RPMI7951 (cell line): ENCODE measurements at regions not wholly inside any gene's neighbourhood (a gene's known extent, or its start where the extent isn't known, plus 50 kb on each side); places are given as distances from the start of the nearest gene placed in this dataset.

Experiments used
- DNase-seq: peaks from one replicate; pipeline ENCODE4 v3.0.0-alpha.2; 2012; ENCODE audit warnings: low read depth

DNA sequence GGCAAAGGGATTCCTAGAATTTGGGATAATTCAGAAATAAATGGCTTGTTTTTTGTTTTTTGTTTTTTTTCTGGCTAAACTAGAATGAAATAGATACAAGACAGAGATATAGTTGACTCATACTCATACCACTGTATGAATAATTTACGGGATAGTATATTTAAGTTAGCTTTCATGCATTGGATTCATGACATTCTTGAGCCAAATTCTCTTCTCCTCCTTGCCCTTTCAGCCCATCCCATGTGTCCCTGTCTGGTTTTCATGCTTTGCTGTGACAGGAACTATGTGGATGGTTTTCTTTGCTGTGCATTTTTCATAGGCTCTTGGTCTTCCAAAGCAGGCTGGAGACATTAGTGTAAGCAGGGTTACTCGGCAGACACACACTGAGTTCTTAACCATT is 66.6 kb upstream of the UMPS start:
- DNase-seq: no peak

DNA sequence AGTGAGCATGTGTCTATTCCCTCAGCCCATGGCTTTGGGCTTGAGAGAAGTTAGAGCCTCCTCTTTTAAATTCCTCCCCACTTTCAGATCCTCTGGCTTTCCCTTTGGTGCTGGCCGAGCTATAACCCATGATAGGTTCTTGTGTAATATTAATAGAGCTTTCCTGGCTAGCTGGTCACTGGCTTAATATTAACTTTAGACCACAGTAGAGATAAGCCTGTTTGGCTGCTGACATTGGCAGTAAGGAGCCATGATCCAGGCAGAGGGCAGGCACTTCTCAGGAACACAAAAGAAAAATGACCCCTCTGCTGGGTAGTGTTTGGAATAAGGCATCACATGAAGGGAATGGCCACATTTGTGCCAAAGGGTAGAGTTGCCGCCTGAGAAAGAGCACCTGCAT is 65.4 kb upstream of the UMPS start:
- DNase-seq: no peak

DNA sequence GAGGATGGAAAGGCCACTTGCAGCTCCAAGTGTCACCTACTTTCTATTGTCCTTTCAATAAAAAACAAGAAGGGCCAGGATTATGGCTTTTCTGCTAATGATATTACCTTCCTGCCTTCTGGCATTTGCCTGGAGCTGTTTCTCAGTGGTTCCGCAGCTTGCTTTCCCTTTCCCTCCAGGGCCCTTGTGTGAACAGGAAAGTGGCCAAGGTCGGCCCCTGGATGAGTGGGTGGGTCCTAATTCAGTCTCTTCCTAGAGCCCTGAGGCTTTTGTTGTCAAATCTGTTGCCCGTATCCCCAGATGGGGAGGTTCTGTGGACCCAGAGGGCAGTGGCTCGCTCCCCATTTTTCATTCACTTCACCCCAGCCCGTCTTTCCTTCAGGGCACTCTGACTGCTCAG is 64.2 kb upstream of the UMPS start:
- DNase-seq: no peak

DNA sequence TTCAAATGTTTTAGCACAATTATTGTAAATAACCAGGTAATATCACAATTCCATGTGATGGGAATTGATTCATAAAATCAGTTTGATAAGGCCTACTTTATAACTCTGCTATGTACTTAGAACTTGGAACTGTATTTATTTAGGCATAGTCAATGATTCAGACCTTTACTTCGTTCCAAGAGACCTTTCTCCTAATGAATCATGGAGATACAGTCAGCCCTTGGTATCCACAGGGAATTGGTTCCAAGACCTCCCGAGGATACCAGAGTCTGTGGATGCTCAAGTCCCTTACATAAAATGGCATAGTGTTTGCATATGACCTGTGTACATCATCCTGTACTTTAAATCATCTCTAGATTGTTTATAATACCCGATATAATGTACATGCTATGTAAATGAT is 60.8 kb upstream of the UMPS start:
- DNase-seq: peak; percentile 16

DNA sequence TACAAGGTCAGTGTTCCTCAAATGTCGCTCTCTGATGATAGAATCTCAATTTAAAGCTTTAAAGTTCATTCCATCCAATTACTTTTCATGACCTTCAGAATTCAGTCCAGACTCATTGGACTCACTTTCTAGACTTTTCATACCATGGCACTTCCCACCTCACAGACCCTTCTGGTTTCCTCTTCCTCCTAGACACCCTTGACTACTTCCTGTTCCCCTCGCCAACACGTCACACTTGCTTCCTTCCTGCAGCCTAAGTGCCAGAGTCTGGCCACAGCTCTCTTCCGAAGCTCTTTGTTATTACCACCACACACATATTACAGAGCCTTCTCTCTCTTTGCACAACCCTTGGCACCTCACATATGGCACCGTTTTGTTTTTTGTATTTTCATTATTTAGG is 59.1 kb upstream of the UMPS start:
- no peak for DNase-seq

DNA sequence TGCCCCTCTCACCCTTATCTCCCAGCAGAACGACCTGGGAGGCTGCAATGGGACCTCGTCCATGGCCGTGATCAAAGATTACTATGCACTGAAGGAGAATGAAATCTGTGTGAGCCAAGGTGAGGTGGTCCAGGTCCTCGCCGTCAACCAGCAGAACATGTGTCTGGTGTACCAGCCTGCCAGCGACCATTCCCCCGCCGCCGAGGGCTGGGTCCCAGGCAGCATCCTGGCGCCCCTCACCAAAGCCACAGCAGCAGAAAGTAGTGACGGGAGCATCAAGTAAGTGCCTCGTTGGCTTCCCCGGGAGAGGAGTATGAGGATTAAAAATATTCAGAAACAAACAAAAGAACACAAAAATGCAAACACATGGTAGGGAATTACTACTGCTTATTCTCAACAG is 55.9 kb upstream of the UMPS start:
- no peak for DNase-seq

DNA sequence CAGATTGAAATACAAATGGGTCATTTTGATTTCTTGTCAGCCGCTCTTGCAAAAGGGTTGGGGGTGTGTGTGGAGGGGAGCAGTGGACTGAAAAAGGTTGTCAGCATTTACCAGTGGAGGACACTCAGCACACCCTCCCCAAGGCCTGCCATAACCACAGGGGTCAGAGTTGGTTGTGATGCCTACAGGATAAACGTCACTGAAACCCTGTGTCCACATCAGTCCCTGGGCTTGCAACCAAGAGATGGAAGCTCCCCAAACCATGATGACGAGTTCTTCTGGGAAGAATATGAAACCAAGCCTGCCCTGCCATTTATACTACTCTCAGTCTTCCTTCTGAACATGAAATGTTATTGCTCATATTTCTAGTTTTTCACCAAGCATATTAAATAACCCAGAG is 54.0 kb upstream of the UMPS start:
- DNase-seq: peak; percentile 21

DNA sequence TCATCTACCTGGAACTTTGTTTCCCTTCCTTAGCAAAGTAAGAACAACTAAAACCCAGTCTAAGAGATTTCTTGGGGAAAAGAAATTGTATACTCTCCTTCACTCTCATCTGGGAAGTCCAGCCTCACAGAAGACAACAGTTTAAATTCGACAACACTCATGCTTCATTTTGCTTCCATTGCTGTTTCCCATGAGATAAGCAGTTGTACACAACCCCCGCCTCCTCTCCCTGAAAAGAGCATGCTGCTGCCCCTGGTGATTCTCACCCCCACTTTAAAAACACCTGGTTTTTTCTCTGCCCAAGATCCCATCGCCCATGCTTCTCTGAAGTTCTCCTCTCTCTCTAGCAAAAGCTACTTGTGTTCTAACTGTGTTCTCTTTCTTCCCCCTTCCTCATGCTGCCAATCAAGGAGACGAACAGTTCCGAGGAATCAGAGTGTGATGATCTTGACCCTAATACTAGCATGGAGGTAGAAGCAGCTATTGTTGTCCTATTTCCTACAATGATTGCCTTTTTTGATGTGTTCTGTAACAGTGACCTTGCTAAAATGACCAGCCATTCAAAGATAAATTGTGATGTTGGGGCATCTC is 51.1 kb upstream of the UMPS start:
- DNase-seq: no peak
